Heart left ventricle (tissue), 16 donors: ENCODE measurements at regions not wholly inside any gene's neighbourhood (a gene's known extent, or its start where the extent isn't known, plus 50 kb on each side); places are given as distances from the start of the nearest gene placed in this dataset.

Experiments used
- ATAC-seq, 4 donors: fragments of 200-7000 bp; cut with Tn5 transposase; one replicate each; pipeline ENCODE4 v1.9.1; 2020 to 2022; ENCODE audit warnings: moderate library complexity in 4 of 4, mild to moderate bottlenecking in 3 of 4, moderate number of reproducible peaks in 1 of 4
- DNase-seq, 5 donors: peaks; one replicate each; pipeline ENCODE4 v3.0.0-alpha.2; 2020
- H3K27ac ChIP-seq, 12 donors: fragments of 200-600 bp; sonication (generic) in 4 of 12; one replicate each; pipeline versions ENCODE4 v1.5.0 to v1.8.0; 2016 to 2022; ENCODE audit warnings: mild to moderate bottlenecking in 2 of 12
- H3K27me3 ChIP-seq, 9 donors: fragments of 200-600 bp; sonication (generic) in 2 of 9; one replicate each; pipeline versions ENCODE4 v1.5.1 to v1.8.0; 2016 to 2022; ENCODE audit warnings: mild to moderate bottlenecking in 3 of 9
- H3K36me3 ChIP-seq, 9 donors: fragments of 200-600 bp; sonication (generic) in 2 of 9; one replicate each; pipeline versions ENCODE4 v1.5.0 to v1.8.0; 2018 to 2022; ENCODE audit warnings: mild to moderate bottlenecking in 2 of 9
- H3K4me1 ChIP-seq, 12 donors: fragments of 200-600 bp; sonication (generic) in 4 of 12; one replicate each; pipeline versions ENCODE4 v1.5.0 to v1.8.0; 2016 to 2022; ENCODE audit warnings: mild to moderate bottlenecking in 3 of 12
- H3K4me3 ChIP-seq, 12 donors: fragments of 200-600 bp; sonication (generic) in 4 of 12; one replicate each; pipeline versions ENCODE4 v1.5.0 to v1.8.0; 2017 to 2022; ENCODE audit warnings: mild to moderate bottlenecking in 9 of 12, moderate library complexity in 4 of 12
- H3K9me3 ChIP-seq, 12 donors: fragments of 200-600 bp; sonication (generic) in 4 of 12; one replicate each; pipeline versions ENCODE4 v1.5.0 to v1.8.0; 2016 to 2022; ENCODE audit warnings: mild to moderate bottlenecking in 1 of 12
- POLR2A ChIP-seq, 2 donors: fragments of 450-650 bp; IDR thresholded peaks; one replicate each; pipeline ENCODE4 v1.6.1; 2017; ENCODE audit warnings: antibody characterized with exemption in 2 of 2, mild to moderate bottlenecking in 2 of 2, moderate library complexity in 2 of 2
- WGBS, 4 donors: extraction: QIAGEN DNeasy Blood & Tissue Kit in 2 of 4; methylation state at CpG; one replicate each; pipeline versions ENCODE4 v1.1.5 to v1.1.7; 2013 to 2018; 5-methylcytosine and 5-hydroxymethylcytosine counted together
- intact Hi-C, 10 donors: fragments of 100-400 bp; cut with DNase I; formaldehyde crosslinking; loops; one replicate each; pipeline versions ENCODE4 v1.11.1 to v1.14.2; 2022
- TF ChIP-seq, protein P1 (sequence below), 12 donors: fragments of 200-600 bp; sonication (generic) in 4 of 12; IDR thresholded peaks; one replicate each; pipeline versions ENCODE4 v1.5.0 to v1.8.0; 2018 to 2022; ENCODE audit warnings: antibody characterized with exemption in 12 of 12, mild to moderate bottlenecking in 5 of 12
- donor health status: ischemic (EF 13 %, LVEDD 7.1; RV severe dilation, severe dysfunction).
- donor health status: healthy with polysubstance abuse.
- donor health status: DM: no; HTN: yes; CAD: no.
- donor health status: DM: no; HTN: no; CAD: no.
- donor health status: ischemic (EF 25% LVEDD 6.9; RV normal size, moderate dysfunction).
- donor health status: ischemic (EF 25% LVEDD 5.7; RV mildly dilated, moderate dysfunction).
- donor health status: healthy.
- donor health status: DM: yes; HTN: yes; CAD: no.
- donor health status: ischemic (EF 35%, LVEDD 5.7; RV mildly dilated, moderate dysfunction).
- donor health status: nonischemic (EF 11% LVEDD 7.7; RV severe dilation, severe dysfunction).
- donor health status: DM: yes; HTN: yes; CAD: no.
- donor health status: PGD.
- donor health status: ischemic (EF 29% LVEDD 5.4; RV normal size, mild dysfunction).
- donor health status: nonischemic (EF 23%, LVEDD 6.1; RV moderate dilation, normal function).

DNA sequence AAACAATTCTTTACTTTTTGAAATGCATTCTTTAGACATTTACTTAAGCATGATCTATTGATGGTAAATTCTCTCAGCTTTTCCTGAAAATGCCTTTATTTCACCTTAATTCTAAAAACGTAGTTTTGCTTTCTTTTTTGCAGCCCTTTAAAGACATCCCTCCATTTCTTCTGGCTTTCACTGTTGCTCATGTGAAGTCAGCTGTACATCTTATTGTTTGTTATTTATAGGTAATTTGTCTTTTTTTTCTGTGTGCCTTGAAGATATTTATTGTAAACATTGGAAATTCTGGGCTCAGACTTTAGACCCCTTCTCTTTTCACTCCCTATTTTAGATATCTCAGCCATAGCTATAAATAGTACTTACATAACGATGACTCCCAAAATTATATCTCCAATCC lies 70.4 kb downstream of the IFNG start:
- Histone ChIP-seq H3K27me3 (no peaks in the 10 kb centered on the region), H3K4me3 (no peak overlapping the region), H3K4me1 (peaks cover 0 to 7% (median 0%) of the 10 kb centered on the region in 12 donors), H3K9me3 (peaks cover 0 to 22% (median 6%) of the 10 kb centered on the region in 12 donors), H3K27ac (no peak overlapping the region), H3K36me3 (no peaks in the 10 kb centered on the region)
- DNase-seq (no peak), ATAC-seq (no peak)
- TF ChIP-seq, protein P1, sequence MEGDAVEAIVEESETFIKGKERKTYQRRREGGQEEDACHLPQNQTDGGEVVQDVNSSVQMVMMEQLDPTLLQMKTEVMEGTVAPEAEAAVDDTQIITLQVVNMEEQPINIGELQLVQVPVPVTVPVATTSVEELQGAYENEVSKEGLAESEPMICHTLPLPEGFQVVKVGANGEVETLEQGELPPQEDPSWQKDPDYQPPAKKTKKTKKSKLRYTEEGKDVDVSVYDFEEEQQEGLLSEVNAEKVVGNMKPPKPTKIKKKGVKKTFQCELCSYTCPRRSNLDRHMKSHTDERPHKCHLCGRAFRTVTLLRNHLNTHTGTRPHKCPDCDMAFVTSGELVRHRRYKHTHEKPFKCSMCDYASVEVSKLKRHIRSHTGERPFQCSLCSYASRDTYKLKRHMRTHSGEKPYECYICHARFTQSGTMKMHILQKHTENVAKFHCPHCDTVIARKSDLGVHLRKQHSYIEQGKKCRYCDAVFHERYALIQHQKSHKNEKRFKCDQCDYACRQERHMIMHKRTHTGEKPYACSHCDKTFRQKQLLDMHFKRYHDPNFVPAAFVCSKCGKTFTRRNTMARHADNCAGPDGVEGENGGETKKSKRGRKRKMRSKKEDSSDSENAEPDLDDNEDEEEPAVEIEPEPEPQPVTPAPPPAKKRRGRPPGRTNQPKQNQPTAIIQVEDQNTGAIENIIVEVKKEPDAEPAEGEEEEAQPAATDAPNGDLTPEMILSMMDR (IDR thresholded peaks at IDR 0.05): no peak
- no peak for TF ChIP-seq POLR2A (IDR thresholded peaks at IDR 0.05)
- intact Hi-C loops: no loop called here
- 68 to 75% (median 70%) methylated on average over 2 of the region's 2 CpGs for WGBS, 4 donors

DNA sequence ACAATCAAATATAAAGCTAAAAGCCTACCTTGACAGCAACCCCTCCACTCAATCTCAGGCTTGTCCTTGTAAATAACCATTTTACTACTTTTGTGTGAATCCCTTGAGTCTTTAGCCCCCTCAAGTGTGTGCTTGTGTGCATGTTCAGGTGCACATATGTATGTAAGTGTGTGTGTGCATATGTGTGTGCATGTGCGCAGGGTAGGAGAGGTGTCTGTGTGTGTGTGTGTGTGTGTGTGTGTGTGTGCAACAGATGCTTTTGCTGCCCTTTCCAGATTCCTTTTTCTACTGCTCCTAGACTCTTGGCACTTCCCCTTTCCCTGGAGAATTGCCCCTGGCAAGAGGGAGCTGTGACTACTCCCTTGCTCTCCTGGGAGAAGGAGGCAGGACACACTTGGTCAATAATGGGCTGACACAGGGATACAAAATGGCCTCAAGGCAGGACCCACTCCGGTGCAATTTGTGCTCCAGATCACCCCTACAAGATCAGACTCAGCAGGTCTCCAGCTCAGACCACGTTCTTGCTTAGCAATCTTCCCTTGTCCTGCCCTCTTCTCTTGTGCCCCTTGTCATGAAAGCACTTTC lies 73.4 kb downstream of the IFNG start:
- Histone ChIP-seq H3K9me3 (peaks cover 0 to 22% (median 6%) of the 10 kb centered on the region in 12 donors), H3K4me1 (no peaks in the 10 kb centered on the region), H3K36me3 (no peaks in the 10 kb centered on the region), H3K27me3 (no peaks in the 10 kb centered on the region), H3K4me3 (no peak overlapping the region), H3K27ac (no peak overlapping the region)
- DNase-seq: no peak
- TF ChIP-seq, protein P1 (IDR thresholded peaks at IDR 0.05): no peak
- no peak for TF ChIP-seq POLR2A (IDR thresholded peaks at IDR 0.05)
- intact Hi-C loops: no loop called here
- 67 to 80% (median 74%) methylated on average over 3 of the region's 3 CpGs for WGBS, 4 donors
- ATAC-seq: no peak

DNA sequence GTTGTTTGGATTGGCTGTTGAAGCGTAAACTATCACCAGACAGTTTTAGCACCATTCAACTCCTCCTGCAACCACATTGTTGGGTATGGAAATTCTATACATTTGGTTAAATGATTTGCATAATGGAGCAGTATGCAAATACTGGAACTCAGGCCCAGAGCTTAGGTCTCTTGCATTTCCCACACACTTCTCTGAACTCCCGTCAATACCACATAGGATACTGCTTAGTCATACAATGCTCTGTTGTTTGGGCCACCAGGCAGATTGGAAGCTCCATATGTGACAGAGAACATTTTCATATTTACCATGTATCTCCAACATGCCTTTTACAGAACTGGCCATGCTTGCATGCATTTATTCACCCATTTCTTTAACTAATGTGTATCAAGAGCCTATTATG lies 78.0 kb downstream of the IFNG start:
- Histone ChIP-seq H3K4me1 (no peaks in the 10 kb centered on the region), H3K9me3 (peaks cover 0 to 4% (median 0%) of the 10 kb centered on the region in 12 donors), H3K4me3 (no peak overlapping the region), H3K27ac (no peak overlapping the region), H3K36me3 (no peaks in the 10 kb centered on the region), H3K27me3 (no peaks in the 10 kb centered on the region)
- ATAC-seq (no peak), DNase-seq (no peak)
- WGBS, 4 donors: 86 to 98% (median 90%) methylated on average over 2 of the region's 2 CpGs
- TF ChIP-seq, protein P1 (IDR thresholded peaks at IDR 0.05): no peak
- TF ChIP-seq POLR2A (IDR thresholded peaks at IDR 0.05): no peak
- intact Hi-C loops: no loop called here

DNA sequence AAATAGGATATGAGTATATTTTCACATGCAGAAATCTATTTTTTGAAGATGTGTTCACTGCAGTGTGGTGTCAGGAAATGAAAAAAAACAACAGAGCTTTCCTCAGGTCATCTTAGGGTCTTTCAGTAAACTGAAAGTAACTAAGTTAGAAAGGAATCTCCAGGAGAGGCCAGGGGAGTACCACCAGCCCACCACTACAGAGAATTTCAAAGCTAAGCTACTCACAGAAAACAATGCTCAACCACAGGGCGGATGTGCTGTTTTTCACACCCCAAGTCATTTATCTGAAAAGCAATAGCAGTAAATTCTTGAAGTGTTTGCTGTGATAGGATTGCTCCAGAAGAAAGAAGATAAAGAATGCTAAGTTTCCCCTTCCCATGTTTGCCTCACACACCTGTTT lies 79.0 kb downstream of the IFNG start:
- no peak for DNase-seq
- 44 to 72% (median 46%) methylated on average over 1 of the region's 1 CpG for WGBS, 4 donors

More for the DNA sequence above, 79.0 kb downstream of the IFNG start:
- no peak overlapping the region for H3K4me3 ChIP-seq
- H3K27ac ChIP-seq: no peak overlapping the region
- no peak for TF ChIP-seq POLR2A (IDR thresholded peaks at IDR 0.05)
- TF ChIP-seq, protein P1 (IDR thresholded peaks at IDR 0.05): no peak
- ATAC-seq: no peak
- H3K36me3 ChIP-seq: no peaks in the 10 kb centered on the region
- H3K4me1 ChIP-seq: no peaks in the 10 kb centered on the region
- intact Hi-C loops: no loop called here
- H3K27me3 ChIP-seq: no peaks in the 10 kb centered on the region
- H3K9me3 ChIP-seq: peaks cover 0 to 4% (median 0%) of the 10 kb centered on the region in 12 donors
